Stimulated activated CD4-positive, alpha-beta T cell treated with anti-CD3 and anti-CD28 coated beads, TNF-alpha, amount 100 ng/mL, for 48 hours (primary cell): ENCODE measurements at regions not wholly inside any gene's neighbourhood (a gene's known extent, or its start where the extent isn't known, plus 50 kb on each side); places are given as distances from the start of the nearest gene placed in this dataset.
"Not testable (repeated sequence)": the region's sequence is repeated elsewhere in the genome, so short reads cannot be mapped to it uniquely, and the experiment has no call there.

Experiments used
- DNase-seq, 3 donors: peaks; one replicate each; pipeline ENCODE4 v3.0.0-alpha.2; 2020; ENCODE audit warnings: low read depth in 3 of 3

DNA sequence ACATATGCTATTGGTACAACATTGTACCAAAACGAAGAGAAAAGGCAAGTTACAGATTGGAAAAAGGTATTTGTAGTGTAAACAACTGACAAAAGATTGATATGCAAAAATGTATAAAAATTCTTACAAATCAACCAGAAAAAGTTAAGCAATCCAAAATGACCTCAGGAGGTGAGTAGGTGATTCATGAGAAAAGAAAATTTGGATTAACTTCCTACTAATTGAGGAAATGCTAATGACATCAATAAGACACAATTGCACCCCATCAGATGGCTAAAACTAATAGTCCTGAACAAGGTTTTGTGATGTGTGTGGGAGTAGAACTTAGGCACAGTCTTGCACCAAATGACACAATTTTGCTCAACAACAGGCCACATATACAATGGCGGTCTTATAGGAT lies 129.3 kb downstream of the COPS8 start:
- DNase-seq = no peak

DNA sequence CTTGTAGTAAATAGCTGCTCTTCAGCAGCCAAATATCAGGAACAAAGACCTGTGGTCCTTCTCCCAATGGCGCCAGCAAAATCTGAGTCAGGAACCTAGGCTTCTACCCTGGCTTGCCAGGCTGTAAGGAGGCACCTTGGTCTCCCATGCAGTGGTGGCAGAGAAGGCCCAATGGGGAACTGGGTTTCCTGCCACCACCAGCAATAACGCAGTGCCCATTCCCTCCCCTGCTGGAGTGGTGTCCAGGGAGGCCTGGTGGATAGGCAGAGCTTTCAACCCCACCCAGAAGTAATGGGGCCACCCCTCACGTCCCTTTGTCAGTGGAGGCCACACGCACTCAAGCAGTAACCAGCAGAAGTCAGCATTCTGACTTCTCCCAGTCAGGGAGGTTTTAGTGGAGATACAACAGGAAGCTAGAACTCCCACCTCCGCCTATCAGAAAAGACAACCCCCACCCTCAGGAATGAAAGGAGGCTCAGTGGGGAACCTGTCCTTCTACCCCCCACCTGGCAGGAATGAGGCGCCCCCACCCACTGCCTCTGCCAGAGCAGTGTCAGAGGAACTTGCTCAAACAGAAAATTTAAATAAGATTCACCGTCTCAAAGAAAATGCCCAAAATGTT lies 132.4 kb downstream of the COPS8 start:
- no peak for DNase-seq

DNA sequence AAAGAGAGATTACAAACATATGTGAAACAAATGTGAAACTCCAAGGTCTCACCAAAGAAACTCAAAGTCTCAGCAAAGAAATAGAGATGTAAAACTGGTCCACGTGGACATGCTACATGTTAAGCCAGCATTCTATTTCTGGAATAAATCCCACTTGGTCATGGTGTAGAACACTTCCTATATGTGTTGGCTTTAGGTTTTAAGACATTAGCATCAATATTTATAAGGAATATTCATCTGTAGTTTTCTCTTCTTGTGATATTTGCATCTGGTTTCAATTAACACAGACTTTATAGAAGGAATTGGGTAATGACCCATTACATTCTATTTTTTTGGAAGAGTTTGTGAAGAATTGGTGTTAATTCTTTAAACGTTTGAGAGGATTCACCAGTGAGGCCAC lies 133.1 kb downstream of the COPS8 start:
- no peak for DNase-seq

GRCh38 chr2:237219826-237220225 lies 134.1 kb downstream of the COPS8 start:
- no peak for DNase-seq

DNA sequence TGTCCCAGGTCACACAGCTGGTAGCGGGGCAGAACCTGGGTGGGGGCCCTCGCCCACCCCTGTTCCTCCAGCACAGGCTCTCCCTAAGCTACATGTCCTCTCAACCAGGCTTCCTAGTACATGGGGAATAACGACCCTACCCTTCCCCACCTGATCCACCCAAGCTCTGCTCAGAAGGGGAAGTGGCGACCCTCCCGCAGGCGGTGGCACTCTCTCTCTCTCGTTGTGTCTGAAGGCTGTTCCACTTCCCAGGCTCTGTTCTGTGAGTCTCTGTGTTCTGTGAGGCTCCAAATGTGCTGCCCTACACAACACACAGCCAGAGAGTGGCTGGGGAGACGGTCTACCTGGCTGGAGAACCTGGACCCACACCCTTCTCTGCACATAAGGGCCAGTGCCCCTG lies 135.8 kb downstream of the COPS8 start:
- no peak for DNase-seq

GRCh38 chr2:237222178-237222577 lies 136.5 kb downstream of the COPS8 start:
- DNase-seq = no peak

DNA sequence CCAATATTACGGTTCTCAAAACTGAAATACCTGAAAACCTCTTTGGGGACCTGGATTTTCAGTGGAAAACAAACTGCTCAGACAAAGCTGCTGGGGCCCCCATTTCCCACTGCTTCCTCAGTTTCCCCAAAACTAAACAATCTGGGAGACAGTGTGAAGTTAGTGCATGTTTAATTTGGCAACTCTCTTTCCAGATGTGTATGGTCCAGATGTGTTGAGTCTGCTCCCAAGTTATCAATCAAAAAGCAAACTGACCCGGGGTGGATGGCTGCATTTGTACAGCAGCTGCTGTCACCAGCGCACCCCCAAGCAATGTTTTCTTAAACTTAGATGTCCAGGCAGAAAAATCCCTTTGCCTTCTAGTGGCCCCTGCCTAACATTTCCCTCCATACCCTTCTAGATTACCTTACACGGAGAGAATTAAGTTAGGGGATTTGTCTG lies 136.9 kb downstream of the COPS8 start:
- no peak for DNase-seq

GRCh38 chr2:237223201-237223861 lies 137.6 kb downstream of the COPS8 start:
- no peak for DNase-seq

DNA sequence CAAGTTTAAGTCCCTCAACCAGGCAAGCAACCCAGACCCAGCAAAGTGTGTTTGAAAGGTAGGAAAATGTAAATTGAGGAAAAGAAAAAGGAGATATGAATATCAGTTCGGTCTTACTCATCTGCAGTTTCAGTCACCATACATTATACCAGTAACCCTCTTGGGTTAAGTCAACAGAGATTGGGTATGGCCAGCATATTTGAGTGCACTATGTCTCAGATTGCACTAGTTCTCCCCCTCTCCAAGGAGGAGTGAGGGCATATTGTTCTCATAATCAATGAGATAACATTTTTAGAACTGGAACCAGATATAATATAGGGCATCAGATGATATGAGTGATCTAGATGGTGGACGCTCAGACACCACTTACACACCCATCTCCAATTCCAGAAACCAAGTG lies 141.5 kb downstream of the COPS8 start:
- no peak for DNase-seq

DNA sequence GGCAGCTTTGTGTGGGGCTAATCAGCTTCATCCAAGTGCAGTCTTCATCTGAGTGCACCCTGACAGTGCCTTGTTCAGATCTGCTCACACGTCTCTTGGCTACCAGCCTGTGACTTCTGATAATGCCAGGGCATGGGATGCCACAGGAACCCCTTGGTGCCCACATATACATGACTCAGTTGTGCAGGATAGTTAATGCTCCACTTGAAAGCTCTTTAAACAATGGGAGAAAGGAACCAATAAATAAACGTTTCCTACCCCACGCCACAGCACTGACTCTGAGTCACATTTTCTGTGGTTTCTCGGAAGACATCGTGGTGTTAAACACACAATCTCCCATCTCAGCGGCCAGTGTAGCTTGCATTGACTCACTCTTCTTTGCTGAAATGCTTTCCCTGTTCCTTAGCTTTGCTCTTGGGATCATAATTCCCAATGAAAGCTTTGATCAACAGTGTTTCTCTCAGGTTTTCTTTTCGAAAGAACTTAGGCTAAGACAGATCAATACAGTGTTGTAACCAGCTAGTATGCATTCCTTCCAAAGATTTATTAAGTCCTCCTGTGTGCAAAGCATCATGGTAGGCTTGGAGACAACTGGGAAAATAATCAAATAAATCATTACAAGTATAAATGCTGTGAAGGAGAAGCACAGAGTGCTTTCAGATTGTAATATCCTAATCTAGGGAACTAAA lies 142.0 kb downstream of the COPS8 start:
- DNase-seq = peak in 2 of 3 donors; percentile 7 to 17

GRCh38 chr2:237228281-237228625 lies 142.6 kb downstream of the COPS8 start:
- DNase-seq = no peak

DNA sequence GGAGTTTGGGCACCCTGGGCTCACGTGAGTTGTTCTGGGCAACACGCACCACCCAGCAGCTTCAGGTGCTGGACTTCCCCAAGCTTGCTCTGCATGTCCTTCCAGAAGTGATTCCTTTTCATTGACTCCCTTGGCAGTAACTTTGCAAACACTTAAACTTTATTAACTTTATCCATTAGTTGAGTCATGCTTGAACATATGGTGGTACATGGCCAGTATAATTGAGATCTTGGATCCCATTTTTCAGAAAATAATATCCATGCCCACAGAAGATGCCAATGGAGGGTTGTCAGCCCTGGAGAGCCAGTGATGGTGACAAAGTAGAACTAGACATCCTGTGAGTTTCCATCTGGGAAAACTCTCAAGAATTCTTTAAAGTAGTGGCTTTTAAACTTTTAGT lies 144.2 kb downstream of the COPS8 start:
- no peak for DNase-seq

- DNase-seq = no peak
Observed at GRCh38 chr2:237230355-237230754, 144.7 kb downstream of the COPS8 start.

DNA sequence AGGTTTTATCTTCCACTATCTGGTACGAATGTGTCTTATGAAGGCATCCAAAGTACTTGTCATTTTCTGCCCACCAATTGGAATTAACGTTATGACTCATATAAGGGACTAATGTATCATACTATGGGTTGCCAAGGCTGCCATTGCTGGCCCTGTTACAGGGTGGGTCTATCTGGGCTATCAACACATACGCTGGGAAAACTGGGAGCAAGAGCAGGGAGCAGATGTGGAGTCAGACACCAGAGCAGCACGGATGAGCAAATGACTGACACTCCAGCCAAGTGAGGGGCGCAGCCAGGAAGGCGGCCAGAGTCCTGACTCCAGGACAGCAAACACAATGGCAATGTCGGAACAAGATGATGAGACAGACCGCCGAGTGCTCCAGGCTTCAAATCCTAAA lies 145.9 kb downstream of the COPS8 start:
- DNase-seq = no peak

DNA sequence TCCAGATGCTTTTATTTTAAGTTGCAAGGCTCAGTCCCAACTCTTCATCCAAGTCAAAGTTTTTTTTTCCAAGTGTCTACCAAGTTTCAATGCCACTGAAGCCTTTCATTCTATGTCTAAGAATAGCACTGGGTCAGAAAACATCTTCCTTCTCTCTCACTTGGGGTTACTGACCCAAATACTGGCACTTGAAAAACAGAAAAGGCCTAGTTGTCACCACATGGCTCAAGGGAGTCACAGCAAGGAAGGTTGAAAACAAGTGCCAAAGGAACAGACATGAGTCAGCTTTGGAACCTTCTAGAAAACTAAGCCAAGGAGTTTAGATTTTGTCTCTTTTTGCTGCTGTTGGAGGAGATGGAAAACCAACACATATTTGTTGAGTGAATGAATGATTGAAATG lies 146.5 kb downstream of the COPS8 start:
- no peak for DNase-seq

- DNase-seq = no peak
Observed at GRCh38 chr2:237234268-237234667, 148.6 kb downstream of the COPS8 start.

GRCh38 chr2:237235383-237236095 lies 149.8 kb downstream of the COPS8 start:
- DNase-seq = no peak

DNA sequence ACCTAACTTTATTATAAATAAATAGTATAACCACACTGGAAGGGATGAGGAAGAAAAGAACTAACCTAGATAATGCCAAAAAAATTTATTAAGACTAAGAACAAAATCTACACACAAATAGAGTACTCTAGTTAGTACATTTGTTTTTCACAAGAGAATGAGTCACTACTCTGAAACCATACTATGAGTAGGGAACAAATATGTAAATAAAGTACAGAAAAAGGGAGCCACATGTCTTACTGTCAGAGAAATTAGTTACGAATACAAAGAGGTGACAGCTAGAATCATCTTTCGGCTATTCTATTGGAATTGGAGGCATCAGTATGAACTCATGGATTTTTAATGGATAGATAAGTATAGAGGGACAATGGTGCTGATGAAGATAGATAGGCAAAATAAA lies 150.5 kb downstream of the COPS8 start:
- no peak for DNase-seq

DNA sequence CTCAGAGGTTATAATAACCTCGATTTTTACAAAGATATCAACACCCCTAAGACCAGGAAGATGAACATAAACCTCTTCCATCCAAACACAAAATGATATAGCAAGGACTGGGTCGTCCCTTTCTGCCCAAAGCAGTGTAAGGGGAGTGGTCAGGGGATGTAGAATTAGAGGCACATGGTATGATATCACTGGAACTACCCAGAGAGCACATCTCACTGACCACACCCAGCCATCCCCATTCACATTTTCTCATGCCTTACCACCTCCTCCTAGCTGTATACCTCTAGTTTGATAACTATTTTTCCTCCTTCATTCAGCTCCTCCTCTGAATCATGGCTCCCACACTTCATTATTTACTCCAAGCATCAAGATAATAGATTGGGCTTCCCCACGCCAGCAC lies 152.6 kb downstream of the COPS8 start:
- no peak for DNase-seq

DNA sequence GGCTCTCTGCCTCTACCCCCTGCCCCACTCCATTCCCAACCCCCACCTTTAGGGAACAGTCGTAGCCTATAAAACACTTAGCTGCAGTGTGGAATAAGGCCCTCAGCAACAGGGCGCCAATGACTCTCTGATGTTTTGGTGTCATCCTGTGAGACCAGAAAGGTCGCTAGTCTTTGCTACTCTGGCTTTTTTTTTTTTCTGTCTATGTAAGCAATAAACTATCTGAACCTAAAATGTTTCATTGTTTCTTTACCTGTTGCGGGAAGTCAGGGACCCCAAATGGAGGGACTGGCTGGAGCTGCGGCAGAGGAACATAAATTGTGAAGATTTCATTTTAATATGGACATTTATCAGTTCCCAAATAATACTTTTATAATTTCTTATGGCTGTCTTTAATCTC lies 154.6 kb downstream of the COPS8 start:
- DNase-seq = no peak

DNA sequence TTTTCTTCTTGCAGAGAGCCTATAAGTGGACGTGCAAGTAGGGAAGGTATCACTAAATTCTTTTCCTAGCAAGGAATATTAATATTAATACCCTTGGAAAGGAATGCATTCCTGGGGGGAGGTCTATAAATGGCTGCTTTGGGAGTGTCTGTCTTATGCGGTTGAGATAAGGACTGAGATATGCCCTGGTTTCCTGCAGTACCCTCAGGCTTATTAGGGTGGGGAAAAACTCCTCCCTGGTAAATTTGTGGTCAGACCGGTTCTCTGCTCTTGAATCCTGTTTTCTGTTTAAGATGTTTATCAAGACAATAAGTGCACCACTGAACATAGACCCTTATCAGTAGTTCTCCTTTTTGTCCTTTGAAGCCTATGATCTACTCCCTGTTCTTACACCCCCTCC lies 155.2 kb downstream of the COPS8 start:
- DNase-seq = not testable (repeated sequence)

DNA sequence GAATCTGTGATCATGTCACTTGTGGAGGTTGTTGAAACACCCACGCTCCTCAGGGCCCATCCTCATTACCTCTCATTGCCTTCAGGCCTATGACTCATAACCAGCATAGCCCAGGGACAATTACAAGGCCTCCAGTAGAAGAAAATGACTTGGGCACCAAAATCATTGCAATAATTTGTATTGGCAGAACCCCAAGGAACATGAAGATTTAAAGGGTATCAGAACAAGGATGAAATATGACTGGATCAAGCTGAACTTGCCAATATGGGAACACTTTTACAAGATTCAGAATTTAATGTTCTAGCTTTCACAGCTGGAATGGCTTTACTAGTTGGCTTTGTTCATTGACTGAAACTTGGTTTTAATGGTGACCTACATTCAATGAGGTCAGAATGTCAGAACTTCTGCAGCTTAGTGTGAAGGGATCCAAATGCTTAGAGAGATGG lies 156.4 kb downstream of the COPS8 start:
- no peak for DNase-seq

GRCh38 chr2:237243487-237243886 lies 157.8 kb downstream of the COPS8 start:
- DNase-seq = no peak
